ENCODE measurements at regions not wholly inside any gene's neighbourhood (a gene's known extent, or its start where the extent isn't known, plus 50 kb on each side); places are given as distances from the start of the nearest gene placed in this dataset.
"Not testable (repeated sequence)": the region's sequence is repeated elsewhere in the genome, so short reads cannot be mapped to it uniquely, and the experiment has no call there.

DNA sequence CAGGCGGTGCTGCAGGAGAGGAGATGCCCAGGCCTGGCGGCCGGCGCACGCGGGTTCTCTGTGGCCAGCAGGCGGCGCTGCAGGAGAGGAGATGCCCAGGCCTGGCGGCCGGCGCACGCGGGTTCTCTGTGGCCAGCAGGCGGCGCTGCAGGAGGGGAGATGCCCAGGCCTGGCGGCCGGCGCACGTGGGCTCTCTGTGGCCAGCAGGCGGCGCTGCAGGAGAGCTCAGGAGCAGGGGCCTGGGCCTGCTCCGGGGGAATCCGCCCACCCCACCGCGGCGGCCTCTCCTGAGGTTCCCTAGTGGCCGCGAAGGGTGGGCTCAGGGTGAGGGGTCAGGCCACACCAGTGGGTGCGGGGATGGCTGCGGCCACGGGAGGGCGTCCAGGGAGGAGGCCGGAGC is 75.9 kb downstream of the OR4F16 start:
- H3K4me3 ChIP-seq (replicated peaks in 1 of 2; ENCODE audit: low read depth in 2 of 2, low read length in 2 of 2); DNase-seq (ENCODE audit: low read depth in 2 of 2): not testable (repeated sequence)

DNA sequence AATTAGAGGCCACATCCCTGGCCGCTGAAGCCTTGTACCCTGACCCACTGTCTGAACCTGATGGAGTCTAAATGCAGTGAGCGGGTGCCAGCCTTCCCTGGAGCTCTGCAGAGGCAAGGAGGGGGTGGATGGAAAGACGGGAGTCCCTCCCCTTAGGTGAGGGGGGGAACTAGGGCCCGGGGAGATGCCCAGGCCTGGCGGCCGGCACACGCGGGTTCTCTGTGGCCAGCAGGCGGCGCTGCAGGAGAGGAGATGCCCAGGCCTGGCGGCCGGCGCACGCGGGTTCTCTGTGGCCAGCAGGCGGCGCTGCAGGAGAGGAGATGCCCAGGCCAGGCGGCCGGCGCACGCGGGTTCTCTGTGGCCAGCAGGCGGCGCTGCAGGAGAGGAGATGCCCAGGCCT is 77.3 kb downstream of the OR4F16 start:
- DNase-seq (ENCODE audit: low read depth in 2 of 2); H3K4me3 ChIP-seq (replicated peaks in 1 of 2; ENCODE audit: low read depth in 2 of 2, low read length in 2 of 2): not testable (repeated sequence)

DNA sequence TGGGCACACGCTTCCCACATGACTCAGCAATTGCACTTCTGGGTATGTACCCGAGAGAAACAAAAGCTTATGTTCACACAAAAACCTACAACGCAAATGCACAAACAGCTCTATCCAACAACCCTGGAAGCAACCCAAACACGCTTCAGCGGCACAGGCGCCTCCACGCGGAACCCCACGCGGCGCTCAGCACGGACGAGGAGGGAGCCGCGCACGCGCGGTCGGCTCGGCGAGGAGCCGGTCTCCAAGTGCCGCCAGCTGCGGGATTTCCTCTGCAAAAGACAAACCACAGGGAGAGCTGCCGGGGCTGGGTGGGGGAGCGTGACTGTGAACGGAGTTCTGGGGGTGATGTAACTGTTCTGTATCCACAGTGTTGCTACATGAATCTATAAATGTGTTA is 81.2 kb downstream of the OR4F16 start:
- DNase-seq (ENCODE audit: low read depth in 2 of 2); H3K4me3 ChIP-seq (replicated peaks in 1 of 2; ENCODE audit: low read depth in 2 of 2, low read length in 2 of 2): not testable (repeated sequence)

DNA sequence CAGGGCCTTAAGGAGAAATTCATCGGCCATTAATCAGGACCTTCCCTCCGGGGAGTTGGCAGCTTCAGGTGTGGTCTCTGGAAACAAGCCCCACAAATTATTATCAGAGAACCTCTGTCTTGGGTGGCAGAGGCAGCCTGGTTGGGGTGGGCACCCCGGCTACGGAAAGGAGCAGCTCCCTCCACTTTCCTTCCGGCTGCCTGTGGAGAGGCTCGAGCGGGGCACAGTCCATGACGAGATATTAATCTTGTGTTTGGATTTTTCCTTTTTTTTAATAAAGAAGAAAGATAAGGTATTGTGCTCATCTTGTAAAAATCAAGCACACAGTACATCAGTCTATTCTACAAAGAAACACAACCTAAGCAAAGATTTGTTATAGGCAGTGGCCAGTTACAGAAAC is 98.2 kb downstream of the OR4F16 start:
- H3K4me3 ChIP-seq (replicated peaks in 1 of 2; ENCODE audit: low read depth in 2 of 2, low read length in 2 of 2); DNase-seq (ENCODE audit: low read depth in 2 of 2): not testable (repeated sequence)

DNA sequence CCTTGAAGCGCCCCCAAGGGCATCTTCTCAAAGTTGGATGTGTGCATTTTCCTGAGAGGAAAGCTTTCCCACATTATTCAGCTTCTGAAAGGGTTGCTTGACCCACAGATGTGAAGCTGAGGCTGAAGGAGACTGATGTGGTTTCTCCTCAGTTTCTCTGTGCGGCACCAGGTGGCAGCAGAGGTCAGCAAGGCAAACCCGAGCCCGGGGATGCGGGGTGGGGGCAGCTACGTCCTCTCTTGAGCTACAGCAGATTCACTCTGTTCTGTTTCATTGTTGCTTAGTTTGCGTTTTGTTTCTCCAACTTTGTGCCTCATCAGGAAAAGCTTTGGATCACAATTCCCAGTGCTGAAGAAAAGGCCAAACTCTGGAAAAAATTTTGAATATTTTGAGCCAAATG is 100.5 kb downstream of the OR4F16 start:
- H3K4me3 ChIP-seq (replicated peaks in 1 of 2; ENCODE audit: low read depth in 2 of 2, low read length in 2 of 2); DNase-seq (ENCODE audit: low read depth in 2 of 2): not testable (repeated sequence)
- TF ChIP-seq, protein P1, sequence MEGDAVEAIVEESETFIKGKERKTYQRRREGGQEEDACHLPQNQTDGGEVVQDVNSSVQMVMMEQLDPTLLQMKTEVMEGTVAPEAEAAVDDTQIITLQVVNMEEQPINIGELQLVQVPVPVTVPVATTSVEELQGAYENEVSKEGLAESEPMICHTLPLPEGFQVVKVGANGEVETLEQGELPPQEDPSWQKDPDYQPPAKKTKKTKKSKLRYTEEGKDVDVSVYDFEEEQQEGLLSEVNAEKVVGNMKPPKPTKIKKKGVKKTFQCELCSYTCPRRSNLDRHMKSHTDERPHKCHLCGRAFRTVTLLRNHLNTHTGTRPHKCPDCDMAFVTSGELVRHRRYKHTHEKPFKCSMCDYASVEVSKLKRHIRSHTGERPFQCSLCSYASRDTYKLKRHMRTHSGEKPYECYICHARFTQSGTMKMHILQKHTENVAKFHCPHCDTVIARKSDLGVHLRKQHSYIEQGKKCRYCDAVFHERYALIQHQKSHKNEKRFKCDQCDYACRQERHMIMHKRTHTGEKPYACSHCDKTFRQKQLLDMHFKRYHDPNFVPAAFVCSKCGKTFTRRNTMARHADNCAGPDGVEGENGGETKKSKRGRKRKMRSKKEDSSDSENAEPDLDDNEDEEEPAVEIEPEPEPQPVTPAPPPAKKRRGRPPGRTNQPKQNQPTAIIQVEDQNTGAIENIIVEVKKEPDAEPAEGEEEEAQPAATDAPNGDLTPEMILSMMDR (IDR thresholded peaks at IDR 0.05; ENCODE audit: low read depth, low read length), result peak; percentile 26

Data from cardiac fibroblast (primary cell).